Colonic mucosa (tissue), 4 donors: ENCODE measurements at regions not wholly inside any gene's neighbourhood (a gene's known extent, or its start where the extent isn't known, plus 50 kb on each side); places are given as distances from the start of the nearest gene placed in this dataset.

Experiments
- DNase-seq: peaks from one replicate; pipeline ENCODE4 v3.0.0-alpha.2; 2020
- H3K27ac ChIP-seq: fragments of 200-600 bp; one replicate; pipeline ENCODE4 v1.8.0; 2021
- H3K27me3 ChIP-seq: fragments of 200-600 bp; one replicate; pipeline ENCODE4 v1.8.0; 2021
- H3K36me3 ChIP-seq: fragments of 200-600 bp; one replicate; pipeline ENCODE4 v1.8.0; 2021
- H3K4me1 ChIP-seq: fragments of 200-600 bp; one replicate; pipeline ENCODE4 v1.8.0; 2021; ENCODE audit warnings: mild to moderate bottlenecking
- H3K4me3 ChIP-seq: fragments of 200-600 bp; one replicate; pipeline ENCODE4 v1.8.0; 2021
- H3K9ac ChIP-seq, 2 donors: one replicate each; pipeline ENCODE4 v1.7.0; 2013; ENCODE audit warnings: control low read depth in 2 of 2, low read depth in 2 of 2, low read length in 2 of 2
- H3K9me3 ChIP-seq: fragments of 200-600 bp; one replicate; pipeline ENCODE4 v1.8.0; 2021
- intact Hi-C: fragments of 100-400 bp; cut with DNase I; formaldehyde crosslinking; loops from one replicate; pipeline ENCODE4 v1.14.1; 2022
- TF ChIP-seq, protein P1 (sequence below): fragments of 200-600 bp; IDR thresholded peaks from one replicate; pipeline ENCODE4 v1.8.0; 2022; ENCODE audit warnings: antibody characterized with exemption, mild to moderate bottlenecking
- donor health status: healthy.
- donor health status: DM: no; HTN: no; CAD: no.
- donor health status: DM: no; HTN: no; CAD: no.

DNA sequence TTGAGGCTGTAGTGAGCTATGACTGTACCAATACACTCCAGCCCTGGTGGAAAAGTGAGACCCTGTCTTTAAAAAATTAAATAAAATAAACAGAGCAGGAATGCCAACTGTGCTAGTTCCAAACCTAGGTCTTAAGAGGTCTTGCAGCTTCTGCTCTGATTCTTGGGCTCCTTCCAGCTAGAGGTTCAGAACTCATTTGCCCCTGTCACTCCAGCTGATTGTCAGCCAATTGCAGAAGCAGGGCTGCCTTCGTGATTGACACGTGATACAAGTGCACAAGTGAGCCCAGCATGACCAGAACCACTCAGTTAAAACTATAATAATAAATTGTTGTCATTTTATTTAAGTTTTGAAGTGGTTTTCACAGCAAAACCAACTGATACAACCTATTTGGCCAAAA is 298.4 kb downstream of the USP25 start:
- no peak for DNase-seq
- Histone ChIP-seq H3K4me1 (no peaks in the 10 kb centered on the region), H3K36me3 (no peaks in the 10 kb centered on the region), H3K27me3 (no peaks in the 10 kb centered on the region), H3K9me3 (no peaks in the 10 kb centered on the region), H3K4me3 (no peak overlapping the region), H3K9ac (no peak overlapping the region), H3K27ac (no peak overlapping the region)
- TF ChIP-seq, protein P1, sequence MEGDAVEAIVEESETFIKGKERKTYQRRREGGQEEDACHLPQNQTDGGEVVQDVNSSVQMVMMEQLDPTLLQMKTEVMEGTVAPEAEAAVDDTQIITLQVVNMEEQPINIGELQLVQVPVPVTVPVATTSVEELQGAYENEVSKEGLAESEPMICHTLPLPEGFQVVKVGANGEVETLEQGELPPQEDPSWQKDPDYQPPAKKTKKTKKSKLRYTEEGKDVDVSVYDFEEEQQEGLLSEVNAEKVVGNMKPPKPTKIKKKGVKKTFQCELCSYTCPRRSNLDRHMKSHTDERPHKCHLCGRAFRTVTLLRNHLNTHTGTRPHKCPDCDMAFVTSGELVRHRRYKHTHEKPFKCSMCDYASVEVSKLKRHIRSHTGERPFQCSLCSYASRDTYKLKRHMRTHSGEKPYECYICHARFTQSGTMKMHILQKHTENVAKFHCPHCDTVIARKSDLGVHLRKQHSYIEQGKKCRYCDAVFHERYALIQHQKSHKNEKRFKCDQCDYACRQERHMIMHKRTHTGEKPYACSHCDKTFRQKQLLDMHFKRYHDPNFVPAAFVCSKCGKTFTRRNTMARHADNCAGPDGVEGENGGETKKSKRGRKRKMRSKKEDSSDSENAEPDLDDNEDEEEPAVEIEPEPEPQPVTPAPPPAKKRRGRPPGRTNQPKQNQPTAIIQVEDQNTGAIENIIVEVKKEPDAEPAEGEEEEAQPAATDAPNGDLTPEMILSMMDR: no peak
- intact Hi-C loops: no loop called here

DNA sequence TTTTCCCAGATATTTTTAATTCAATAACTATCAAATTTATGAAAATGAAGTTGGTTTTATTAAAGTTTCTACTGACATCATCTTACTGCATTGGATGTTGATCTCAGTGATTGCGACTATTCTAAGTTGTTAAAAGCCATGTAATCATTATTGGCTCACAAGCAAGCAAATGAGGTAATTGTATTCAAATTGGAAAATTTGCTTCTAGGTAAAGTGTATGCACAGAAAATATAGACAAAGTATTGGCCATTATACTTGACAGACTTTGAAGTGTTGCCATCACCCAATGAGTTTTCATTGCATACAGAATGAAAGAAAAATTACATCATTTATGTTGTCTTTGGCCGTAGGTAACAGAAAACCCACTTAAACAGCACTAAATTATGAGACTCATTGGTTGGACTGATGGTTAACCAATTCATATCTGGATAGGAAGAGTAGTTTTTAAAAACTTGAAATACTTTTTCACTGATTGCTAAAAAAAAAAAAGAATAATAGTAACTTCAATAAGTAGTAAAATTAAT is 299.2 kb downstream of the USP25 start:
- no peak overlapping the region for H3K27ac ChIP-seq
- H3K27me3 ChIP-seq: no peaks in the 10 kb centered on the region
- intact Hi-C loops: no loop called here
- H3K4me1 ChIP-seq: no peaks in the 10 kb centered on the region
- H3K4me3 ChIP-seq: no peak overlapping the region
- H3K36me3 ChIP-seq: no peaks in the 10 kb centered on the region
- no peak for DNase-seq
- no peaks in the 10 kb centered on the region for H3K9me3 ChIP-seq
- TF ChIP-seq, protein P1: no peak
- no peak overlapping the region for H3K9ac ChIP-seq

DNA sequence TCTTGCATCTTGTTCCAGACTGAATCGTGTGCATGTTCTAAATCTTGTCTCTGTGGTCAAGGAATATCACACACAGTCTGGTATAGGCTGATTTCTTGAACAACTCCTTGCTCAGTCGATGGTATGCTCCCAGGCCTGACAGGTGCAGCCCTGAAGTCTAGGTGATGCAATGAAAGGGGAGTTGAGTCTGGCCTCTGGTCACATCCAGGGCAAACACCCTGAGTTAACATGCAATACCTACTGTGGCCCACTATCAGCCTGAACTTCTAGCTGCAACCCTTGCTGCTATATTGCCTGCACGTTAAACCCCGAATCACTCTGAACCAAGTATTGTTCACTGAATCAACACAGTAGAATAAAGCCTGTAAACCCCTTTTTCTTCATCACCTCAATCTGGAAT is 303.4 kb downstream of the USP25 start:
- Histone ChIP-seq H3K9ac (no peak overlapping the region), H3K27me3 (no peaks in the 10 kb centered on the region), H3K27ac (no peak overlapping the region), H3K4me3 (no peak overlapping the region), H3K4me1 (no peaks in the 10 kb centered on the region), H3K36me3 (no peaks in the 10 kb centered on the region), H3K9me3 (no peaks in the 10 kb centered on the region)
- intact Hi-C loops: no loop called here
- DNase-seq: no peak
- TF ChIP-seq, protein P1: no peak

GRCh38 chr21:16034446-16035190 is 304.8 kb downstream of the USP25 start:
- no peak overlapping the region for H3K9ac ChIP-seq

DNA sequence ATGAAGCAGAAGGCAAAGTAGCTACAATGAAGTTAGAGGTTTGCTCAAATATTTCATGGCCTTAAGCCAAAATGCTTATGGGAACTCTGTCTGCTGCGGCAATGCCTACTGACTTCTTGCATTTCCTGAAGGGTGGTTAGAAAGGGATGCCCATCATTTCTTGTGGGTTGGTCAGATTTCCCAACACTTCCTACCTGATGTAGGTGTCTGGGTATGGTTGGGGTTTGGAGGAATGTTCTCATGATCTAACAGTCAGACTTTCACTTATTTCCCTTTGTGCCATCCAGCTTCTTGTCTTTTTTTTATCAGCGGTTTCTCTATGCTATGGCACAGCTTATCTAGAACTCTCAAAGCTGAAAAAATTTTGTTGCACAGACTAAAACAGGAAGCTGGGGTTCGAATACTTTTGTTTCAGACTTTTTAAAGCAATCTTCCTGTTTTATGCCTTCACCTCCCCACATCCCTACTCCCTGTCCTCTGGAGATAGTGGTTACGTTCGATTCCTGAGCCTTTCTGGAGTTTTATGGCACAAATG is 307.7 kb downstream of the USP25 start:
- intact Hi-C loops: no loop called here
- Histone ChIP-seq H3K36me3 (no peaks in the 10 kb centered on the region), H3K9ac (no peak overlapping the region), H3K9me3 (no peaks in the 10 kb centered on the region), H3K27ac (no peak overlapping the region), H3K4me1 (no peaks in the 10 kb centered on the region), H3K27me3 (no peaks in the 10 kb centered on the region), H3K4me3 (no peak overlapping the region)
- DNase-seq: no peak
- TF ChIP-seq, protein P1: no peak

More at GRCh38 chr21:16034446-16035190, 304.8 kb downstream of the USP25 start:
- no peaks in the 10 kb centered on the region for H3K36me3 ChIP-seq
- H3K4me1 ChIP-seq: no peaks in the 10 kb centered on the region
- no peak overlapping the region for H3K27ac ChIP-seq
- no peak for DNase-seq
- no peaks in the 10 kb centered on the region for H3K27me3 ChIP-seq
- no peak overlapping the region for H3K4me3 ChIP-seq
- TF ChIP-seq, protein P1: no peak
- intact Hi-C loops: no loop called here
- no peaks in the 10 kb centered on the region for H3K9me3 ChIP-seq
